ENCODE measurements at regions not wholly inside any gene's neighbourhood (a gene's known extent, or its start where the extent isn't known, plus 50 kb on each side); places are given as distances from the start of the nearest gene placed in this dataset.

DNA sequence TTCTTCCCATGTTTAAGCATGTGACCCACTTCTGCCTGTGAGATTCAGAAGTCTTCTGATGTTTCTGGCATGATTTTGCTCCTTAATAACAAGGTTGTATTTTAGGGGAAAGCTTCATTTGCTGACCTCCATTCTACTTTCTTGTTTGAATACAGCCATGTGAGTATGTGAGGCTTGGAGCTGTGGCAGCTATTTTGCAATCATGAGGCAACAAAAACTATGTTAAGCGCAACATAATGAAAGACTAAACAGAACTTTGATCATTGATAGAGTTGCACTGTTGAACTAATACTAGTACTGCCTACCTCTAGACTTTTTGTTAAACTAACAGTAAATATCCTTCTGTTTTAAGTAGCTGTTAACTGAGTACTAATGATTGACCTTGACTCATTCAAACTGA is 203.8 kb upstream of the FAM3C start:
- TF ChIP-seq POLR2A (IDR thresholded peaks at IDR 0.05; ENCODE audit: low read depth) (no peak), EP300 (IDR thresholded peaks at IDR 0.05) (no peak), POLR2AphosphoS5 (IDR thresholded peaks at IDR 0.05) (no peak)
- TF ChIP-seq, protein P1, sequence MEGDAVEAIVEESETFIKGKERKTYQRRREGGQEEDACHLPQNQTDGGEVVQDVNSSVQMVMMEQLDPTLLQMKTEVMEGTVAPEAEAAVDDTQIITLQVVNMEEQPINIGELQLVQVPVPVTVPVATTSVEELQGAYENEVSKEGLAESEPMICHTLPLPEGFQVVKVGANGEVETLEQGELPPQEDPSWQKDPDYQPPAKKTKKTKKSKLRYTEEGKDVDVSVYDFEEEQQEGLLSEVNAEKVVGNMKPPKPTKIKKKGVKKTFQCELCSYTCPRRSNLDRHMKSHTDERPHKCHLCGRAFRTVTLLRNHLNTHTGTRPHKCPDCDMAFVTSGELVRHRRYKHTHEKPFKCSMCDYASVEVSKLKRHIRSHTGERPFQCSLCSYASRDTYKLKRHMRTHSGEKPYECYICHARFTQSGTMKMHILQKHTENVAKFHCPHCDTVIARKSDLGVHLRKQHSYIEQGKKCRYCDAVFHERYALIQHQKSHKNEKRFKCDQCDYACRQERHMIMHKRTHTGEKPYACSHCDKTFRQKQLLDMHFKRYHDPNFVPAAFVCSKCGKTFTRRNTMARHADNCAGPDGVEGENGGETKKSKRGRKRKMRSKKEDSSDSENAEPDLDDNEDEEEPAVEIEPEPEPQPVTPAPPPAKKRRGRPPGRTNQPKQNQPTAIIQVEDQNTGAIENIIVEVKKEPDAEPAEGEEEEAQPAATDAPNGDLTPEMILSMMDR (IDR thresholded peaks at IDR 0.05), result no peak

Measured in esophagus muscularis mucosa (tissue), 4 donors.